HFFc6 (cell line): ENCODE measurements at regions not wholly inside any gene's neighbourhood (a gene's known extent, or its start where the extent isn't known, plus 50 kb on each side); places are given as distances from the start of the nearest gene placed in this dataset.
A peak's percentile ranks its signal among the peaks of the same experiment; 100 is the strongest.

Experiments used
- DNase-seq: peaks from one replicate; pipeline ENCODE4 v3.0.0-alpha.2; 2018
- H3K27ac Mint-ChIP-seq: 2 replicates; pipeline ENCODE4 v1.8.0; 2020; ENCODE audit warnings: mild to moderate bottlenecking, mixed read lengths
- H3K27me3 Mint-ChIP-seq: 2 replicates; pipeline ENCODE4 v1.8.0; 2021; ENCODE audit warnings: mild to moderate bottlenecking, moderate library complexity, mixed read lengths; ENCODE audit not compliant: insufficient read depth
- H3K36me3 Mint-ChIP-seq: 2 replicates; pipeline ENCODE4 v1.8.0; 2021; ENCODE audit warnings: low read depth, mixed read lengths
- H3K4me1 Mint-ChIP-seq: 2 replicates; pipeline ENCODE4 v1.8.0; 2020; ENCODE audit warnings: low read depth, mixed read lengths
- H3K4me3 Mint-ChIP-seq: 2 replicates; pipeline ENCODE4 v1.8.0; 2020; ENCODE audit warnings: mild to moderate bottlenecking, moderate library complexity, mixed read lengths
- H3K9me3 Mint-ChIP-seq: 2 replicates; pipeline ENCODE4 v1.8.0; 2020; ENCODE audit warnings: mild to moderate bottlenecking, mixed read lengths
- TF ChIP-seq, protein P1 (sequence below): fragments of 200-600 bp; sonication (generic); IDR thresholded peaks from 2 replicates; pipeline ENCODE4 v1.5.0; 2021; ENCODE audit warnings: antibody characterized with exemption, mild to moderate bottlenecking

DNA sequence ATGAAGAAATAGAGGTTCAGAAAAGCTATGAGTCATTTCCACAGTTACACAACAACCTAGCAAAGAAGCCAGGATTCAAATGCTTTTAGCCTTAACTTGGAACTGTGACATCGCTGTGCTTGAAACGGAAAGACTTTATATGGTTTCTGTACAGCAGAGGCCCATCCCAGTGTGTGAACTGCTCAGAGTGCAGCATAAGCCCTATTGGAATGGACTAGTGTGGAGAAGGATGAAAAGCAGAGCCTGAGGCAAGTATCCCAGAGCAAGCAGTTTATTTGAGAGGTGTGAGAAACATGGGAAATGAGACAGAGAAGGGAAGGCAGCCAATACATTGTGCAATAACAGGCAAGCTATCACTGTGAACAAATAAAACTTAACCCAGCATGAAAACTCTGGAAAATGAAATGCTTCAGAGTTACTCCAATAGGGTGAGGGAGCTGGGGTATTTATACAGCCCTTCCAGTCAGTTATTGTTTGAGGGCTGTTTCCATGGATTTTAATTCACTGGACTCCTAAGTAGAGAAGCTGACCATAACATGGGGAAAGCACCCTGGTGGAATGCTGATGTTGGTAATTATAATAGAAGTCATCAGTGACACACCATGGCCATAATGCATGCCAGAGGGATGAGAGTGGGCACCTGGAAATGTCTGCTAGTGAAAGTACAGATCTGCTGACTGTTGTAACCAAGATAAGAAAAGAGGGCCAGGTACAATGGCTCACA, 254.0 kb upstream of the POU3F3 start:
- DNase-seq: peak; percentile 2
- peaks cover 60% of the 10 kb centered on the region for H3K9me3 Mint-ChIP-seq
- TF ChIP-seq, protein P1, sequence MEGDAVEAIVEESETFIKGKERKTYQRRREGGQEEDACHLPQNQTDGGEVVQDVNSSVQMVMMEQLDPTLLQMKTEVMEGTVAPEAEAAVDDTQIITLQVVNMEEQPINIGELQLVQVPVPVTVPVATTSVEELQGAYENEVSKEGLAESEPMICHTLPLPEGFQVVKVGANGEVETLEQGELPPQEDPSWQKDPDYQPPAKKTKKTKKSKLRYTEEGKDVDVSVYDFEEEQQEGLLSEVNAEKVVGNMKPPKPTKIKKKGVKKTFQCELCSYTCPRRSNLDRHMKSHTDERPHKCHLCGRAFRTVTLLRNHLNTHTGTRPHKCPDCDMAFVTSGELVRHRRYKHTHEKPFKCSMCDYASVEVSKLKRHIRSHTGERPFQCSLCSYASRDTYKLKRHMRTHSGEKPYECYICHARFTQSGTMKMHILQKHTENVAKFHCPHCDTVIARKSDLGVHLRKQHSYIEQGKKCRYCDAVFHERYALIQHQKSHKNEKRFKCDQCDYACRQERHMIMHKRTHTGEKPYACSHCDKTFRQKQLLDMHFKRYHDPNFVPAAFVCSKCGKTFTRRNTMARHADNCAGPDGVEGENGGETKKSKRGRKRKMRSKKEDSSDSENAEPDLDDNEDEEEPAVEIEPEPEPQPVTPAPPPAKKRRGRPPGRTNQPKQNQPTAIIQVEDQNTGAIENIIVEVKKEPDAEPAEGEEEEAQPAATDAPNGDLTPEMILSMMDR: no peak
- no peak overlapping the region for H3K27ac Mint-ChIP-seq
- H3K4me3 Mint-ChIP-seq: no peak overlapping the region
- H3K27me3 Mint-ChIP-seq: no peaks in the 10 kb centered on the region
- H3K36me3 Mint-ChIP-seq: no peaks in the 10 kb centered on the region; the same call in 1 of the 2 replicates
- no peaks in the 10 kb centered on the region for H3K4me1 Mint-ChIP-seq

DNA sequence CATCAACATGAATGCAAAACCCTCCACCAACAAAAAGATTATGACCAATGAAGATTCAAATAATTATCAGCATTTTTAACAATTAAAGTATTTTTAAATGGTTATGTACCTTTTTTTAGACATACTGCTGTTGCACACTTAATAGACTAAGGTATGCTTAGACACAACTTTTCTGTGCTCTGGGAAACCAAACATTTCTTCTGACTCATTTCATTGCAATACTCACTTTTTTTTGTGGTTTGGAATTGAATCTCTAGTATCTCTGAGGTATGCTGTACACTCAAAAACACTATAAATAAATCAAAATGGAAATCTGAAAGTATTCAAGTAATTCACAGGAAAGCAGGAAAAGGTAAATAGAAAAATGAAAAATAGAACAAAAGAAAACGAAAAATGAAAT, 247.9 kb upstream of the POU3F3 start:
- DNase-seq: no peak
- Mint-ChIP-seq H3K4me1 (no peaks in the 10 kb centered on the region), H3K36me3 (no peaks in the 10 kb centered on the region), H3K27me3 (no peaks in the 10 kb centered on the region), H3K4me3 (no peak overlapping the region), H3K9me3 (peaks cover 60% of the 10 kb centered on the region), H3K27ac (no peak overlapping the region)
- TF ChIP-seq, protein P1: no peak

DNA sequence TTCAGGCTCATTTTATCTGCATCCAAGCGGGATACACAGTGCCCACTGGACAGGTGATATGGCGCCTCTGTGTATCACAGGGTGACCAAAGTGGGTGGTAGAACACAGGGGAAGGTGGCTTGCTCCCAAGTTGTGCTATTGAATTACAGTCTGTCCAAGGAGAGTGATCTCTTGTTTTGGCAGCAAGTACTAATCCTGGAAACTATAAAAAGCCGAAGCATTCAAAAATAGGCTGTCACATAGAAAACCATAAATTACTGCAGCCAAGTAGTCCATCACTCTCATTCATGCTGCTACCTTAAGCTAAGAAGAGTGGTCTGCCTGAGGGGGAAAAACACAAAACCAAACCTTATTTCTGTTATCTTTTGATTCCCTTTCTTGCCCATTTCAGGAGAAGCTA, 237.1 kb upstream of the POU3F3 start:
- H3K27me3 Mint-ChIP-seq: no peaks in the 10 kb centered on the region; the same call in 1 of the 2 replicates
- no peak overlapping the region for H3K27ac Mint-ChIP-seq
- no peak overlapping the region for H3K4me3 Mint-ChIP-seq
- TF ChIP-seq, protein P1: no peak
- no peak for DNase-seq
- no peaks in the 10 kb centered on the region; the same call in 1 of the 2 replicates for H3K36me3 Mint-ChIP-seq
- no peaks in the 10 kb centered on the region for H3K4me1 Mint-ChIP-seq
- peaks cover 47% of the 10 kb centered on the region for H3K9me3 Mint-ChIP-seq

GRCh38 chr2:104620801-104621200, 233.1 kb upstream of the POU3F3 start:
- peaks cover 39% of the 10 kb centered on the region for H3K9me3 Mint-ChIP-seq
- no peaks in the 10 kb centered on the region for H3K4me1 Mint-ChIP-seq
- no peaks in the 10 kb centered on the region for H3K27me3 Mint-ChIP-seq
- TF ChIP-seq, protein P1: no peak
- no peak overlapping the region for H3K27ac Mint-ChIP-seq
- H3K36me3 Mint-ChIP-seq: no peaks in the 10 kb centered on the region; the same call in 1 of the 2 replicates
- no peak overlapping the region for H3K4me3 Mint-ChIP-seq
- DNase-seq: no peak

GRCh38 chr2:104635608-104636007, 218.3 kb upstream of the POU3F3 start:
- Mint-ChIP-seq H3K4me3 (no peak overlapping the region), H3K4me1 (no peaks in the 10 kb centered on the region), H3K27ac (no peak overlapping the region), H3K36me3 (0 out of 2 replicates have a peak, but pooled peaks cover 8% of the 10 kb centered on the region), H3K9me3 (peaks cover 50% of the 10 kb centered on the region), H3K27me3 (no peaks in the 10 kb centered on the region)
- TF ChIP-seq, protein P1: no peak
- no peak for DNase-seq
